Forelimb muscle (tissue), 1 donor: ENCODE measurements at regions not wholly inside any gene's neighbourhood (a gene's known extent, or its start where the extent isn't known, plus 50 kb on each side); places are given as distances from the start of the nearest gene placed in this dataset.
"Not testable (repeated sequence)": the region's sequence is repeated elsewhere in the genome, so short reads cannot be mapped to it uniquely, and the experiment has no call there.

Experiments used
- DNase-seq: peaks from one replicate; pipeline ENCODE4 v3.0.0-alpha.2; 2013; ENCODE audit warnings: low read depth

DNA sequence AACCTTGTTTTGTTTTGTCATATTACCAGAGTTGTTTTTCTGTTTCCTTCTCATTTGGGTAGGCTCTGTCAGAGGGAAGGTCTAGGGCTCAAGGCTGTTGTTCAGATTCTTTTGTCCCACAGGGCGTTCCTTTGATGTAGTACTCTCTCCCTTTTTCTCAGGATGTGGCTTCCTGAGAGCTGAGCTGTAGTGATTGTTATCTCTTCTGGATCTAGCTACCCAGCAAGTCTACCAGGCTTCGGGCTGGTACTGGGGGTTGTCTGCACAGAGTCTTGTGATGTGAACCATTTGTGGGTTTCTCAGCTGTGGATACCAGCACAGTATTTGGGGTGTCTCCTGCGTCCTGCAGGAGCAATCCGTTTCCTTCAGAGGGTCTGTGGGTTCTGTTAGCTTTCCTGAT is 74.2 kb upstream of the GNG12 start:
- not testable (repeated sequence) for DNase-seq

GRCh38 chr1:67906015-67906414 is 72.7 kb upstream of the GNG12 start:
- not testable (repeated sequence) for DNase-seq

GRCh38 chr1:67902546-67903223 is 69.4 kb upstream of the GNG12 start:
- DNase-seq: not testable (repeated sequence)

DNA sequence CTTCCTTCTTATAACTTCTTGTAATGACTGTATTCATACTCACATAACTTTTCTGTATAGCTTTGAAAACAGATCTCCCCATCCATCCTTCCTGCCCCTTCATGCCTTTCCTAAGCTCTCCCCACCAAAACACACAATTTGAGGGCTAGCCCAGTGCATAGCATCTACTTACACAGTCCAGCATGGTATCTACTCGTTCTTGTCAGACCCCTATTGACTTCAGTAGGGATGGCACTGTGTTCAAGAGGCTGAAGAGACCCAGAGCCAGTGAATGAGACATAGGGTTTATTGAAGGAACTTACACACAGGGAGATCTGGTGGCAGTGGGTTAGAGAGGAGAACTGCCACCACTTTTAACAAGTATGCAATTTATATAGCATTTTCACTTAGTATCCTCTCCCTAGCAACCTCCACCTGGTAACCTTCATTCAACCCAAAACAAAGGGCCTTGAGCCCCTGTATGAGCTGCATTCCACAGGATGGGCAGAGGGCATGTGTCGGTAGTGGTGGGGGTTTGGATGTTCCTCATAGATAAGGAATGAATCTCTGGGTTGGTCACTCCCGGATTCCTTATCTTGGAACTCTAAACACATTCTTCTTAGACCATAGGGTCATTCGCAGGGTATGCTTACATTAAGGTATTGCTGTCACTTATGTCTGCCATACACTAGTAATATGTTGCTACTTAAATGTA is 64.9 kb upstream of the GNG12 start:
- DNase-seq: no peak

GRCh38 chr1:67897270-67897949 is 64.1 kb upstream of the GNG12 start:
- no peak for DNase-seq

- no peak for DNase-seq
These were observed 63.6 kb upstream of the GNG12 start for GRCh38 chr1:67896826-67897225.

GRCh38 chr1:67894981-67895735 is 61.9 kb upstream of the GNG12 start:
- no peak for DNase-seq

GRCh38 chr1:67893126-67893495 is 59.8 kb upstream of the GNG12 start:
- DNase-seq: no peak

DNA sequence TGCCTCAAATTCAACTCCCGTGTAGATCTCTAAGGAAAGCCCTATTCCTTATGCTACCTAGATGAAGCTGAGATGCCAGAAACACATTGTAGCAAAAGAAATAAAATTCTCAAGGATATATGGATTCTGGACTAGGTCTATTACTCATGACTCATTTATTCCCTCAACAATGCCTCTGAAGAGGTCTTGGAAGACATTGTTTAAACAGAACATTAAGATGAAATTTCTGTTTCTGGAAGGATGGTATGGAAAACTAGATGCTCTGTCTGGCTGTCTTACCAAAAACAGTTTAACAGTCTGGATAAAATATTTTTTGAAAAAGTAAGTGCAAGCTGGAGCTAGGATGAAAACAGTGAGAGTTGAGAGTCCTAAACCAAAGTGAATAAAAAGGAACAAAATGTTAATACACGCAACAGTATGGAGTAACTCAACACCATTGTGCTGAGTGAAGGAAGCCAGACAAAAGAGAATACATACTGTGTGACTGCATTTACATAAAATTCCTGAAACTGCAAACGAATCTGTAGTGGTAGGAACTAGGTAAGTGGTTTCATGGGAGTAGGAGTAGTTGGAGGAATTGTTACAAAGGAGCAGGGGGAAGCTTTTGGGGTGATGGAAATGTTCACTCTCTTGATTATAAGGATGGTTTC is 59.3 kb upstream of the GNG12 start:
- peak; percentile 51 for DNase-seq

GRCh38 chr1:67890857-67891256 is 57.6 kb upstream of the GNG12 start:
- no peak for DNase-seq

DNA sequence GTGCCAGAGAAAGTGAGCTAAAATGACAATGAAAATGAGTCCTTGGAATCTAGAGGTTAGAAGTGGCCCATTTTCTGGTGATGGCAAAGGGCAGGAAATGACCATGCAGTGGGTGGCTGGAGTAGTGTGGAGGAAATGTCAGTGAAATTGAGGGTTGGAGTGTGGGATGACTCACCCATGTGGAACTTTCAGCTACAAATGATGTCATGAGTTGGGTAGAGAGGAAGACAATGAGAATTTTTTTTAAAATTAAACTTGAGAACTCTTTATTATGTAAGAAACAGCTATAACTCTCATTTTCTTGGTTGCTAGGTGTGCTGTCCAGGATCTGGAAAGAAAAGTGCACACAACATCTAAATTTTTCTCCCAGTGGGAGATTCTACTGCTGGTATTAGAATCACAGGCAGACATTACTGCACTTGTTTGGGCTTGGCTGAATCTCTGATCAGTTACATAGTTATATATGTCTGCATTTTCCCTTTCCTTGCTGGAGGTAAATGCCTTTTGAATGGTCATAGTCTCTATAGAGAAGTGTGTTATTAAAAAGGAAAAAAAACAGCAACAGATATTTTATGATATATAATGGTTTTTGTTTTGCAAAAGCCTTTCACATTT is 56.8 kb upstream of the GNG12 start:
- no peak for DNase-seq

GRCh38 chr1:67889466-67889865 is 56.2 kb upstream of the GNG12 start:
- no peak for DNase-seq

GRCh38 chr1:67888216-67889106 is 55.2 kb upstream of the GNG12 start:
- DNase-seq: no peak

DNA sequence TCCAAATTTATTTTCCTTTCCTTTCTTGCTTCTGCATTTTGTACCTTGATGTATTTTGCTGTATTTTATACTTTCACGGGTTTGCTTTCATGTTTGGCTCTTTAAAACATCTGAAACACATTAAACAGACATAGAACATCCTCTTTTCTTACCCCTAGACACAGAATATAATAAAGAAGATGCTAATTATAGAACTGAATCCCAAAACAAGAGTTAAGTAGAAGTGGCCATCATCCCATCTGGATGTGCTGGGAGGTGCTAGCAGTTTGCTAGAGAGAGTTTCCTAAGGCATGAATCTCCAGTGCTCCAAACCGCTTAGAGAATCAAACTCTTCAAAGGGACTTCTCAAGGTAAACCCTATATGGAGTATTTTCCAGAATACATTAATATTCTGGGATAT is 53.9 kb upstream of the GNG12 start:
- no peak for DNase-seq

GRCh38 chr1:67886076-67886475 is 52.8 kb upstream of the GNG12 start:
- DNase-seq: no peak

DNA sequence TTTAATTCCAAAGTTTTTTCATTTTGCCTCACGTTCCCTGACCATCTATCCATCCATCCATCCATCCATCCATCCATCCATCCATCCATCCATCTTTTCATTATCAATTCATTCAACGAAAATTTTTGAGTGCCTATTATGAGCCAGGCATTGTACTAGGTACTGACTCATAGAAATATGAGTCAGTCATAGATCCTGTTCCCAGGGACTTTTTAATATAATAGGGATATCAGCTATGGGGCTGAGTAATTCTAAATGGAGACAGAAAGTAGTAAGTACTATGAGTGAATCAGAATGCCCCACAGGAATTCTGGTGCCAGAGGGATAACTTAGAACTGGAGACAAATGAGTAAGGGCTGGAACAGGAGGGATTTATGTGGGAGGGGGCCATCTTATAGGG is 49.8 kb upstream of the GNG12 start:
- DNase-seq: no peak
